ENCODE measurements at regions not wholly inside any gene's neighbourhood (a gene's known extent, or its start where the extent isn't known, plus 50 kb on each side); places are given as distances from the start of the nearest gene placed in this dataset.
"Not testable (repeated sequence)": the region's sequence is repeated elsewhere in the genome, so short reads cannot be mapped to it uniquely, and the experiment has no call there.

- DNase-seq, result not testable (repeated sequence)
Observed at GRCh38 chr1:220475608-220476007, 52.3 kb upstream of the MARK1 start.

- DNase-seq, result not testable (repeated sequence)
Observed at GRCh38 chr1:220475141-220475540, 52.8 kb upstream of the MARK1 start.

GRCh38 chr1:220473440-220473839, 54.5 kb upstream of the MARK1 start:
- DNase-seq, result no peak

GRCh38 chr1:220462752-220463151, 65.2 kb upstream of the MARK1 start:
- DNase-seq, result no peak

- no peak for DNase-seq
Observed at GRCh38 chr1:220458936-220459335, 69.0 kb upstream of the MARK1 start.

- no peak for DNase-seq
Observed at GRCh38 chr1:220457957-220458609, 69.9 kb upstream of the MARK1 start.

GRCh38 chr1:220455559-220455958, 72.4 kb upstream of the MARK1 start:
- no peak for DNase-seq

GRCh38 chr1:220454155-220454777, 73.7 kb upstream of the MARK1 start:
- DNase-seq, result no peak

- no peak for DNase-seq
Observed at GRCh38 chr1:220453371-220453770, 74.6 kb upstream of the MARK1 start.

GRCh38 chr1:220451532-220451931, 76.4 kb upstream of the MARK1 start:
- DNase-seq, result no peak

- DNase-seq, result no peak
Observed at GRCh38 chr1:220450927-220451326, 77.0 kb upstream of the MARK1 start.

- no peak for DNase-seq
Observed at GRCh38 chr1:220448217-220448616, 79.7 kb upstream of the MARK1 start.

- not testable (repeated sequence) for DNase-seq
Observed at GRCh38 chr1:220444586-220444985, 83.3 kb upstream of the MARK1 start.

GRCh38 chr1:220441211-220441610, 86.7 kb upstream of the MARK1 start:
- no peak for DNase-seq

GRCh38 chr1:220438741-220439140, 89.2 kb upstream of the MARK1 start:
- DNase-seq, result no peak

- no peak for DNase-seq
Observed at GRCh38 chr1:220432408-220432807, 95.5 kb upstream of the MARK1 start.

GRCh38 chr1:220431554-220432239, 96.2 kb upstream of the MARK1 start:
- no peak for DNase-seq

GRCh38 chr1:220430586-220430985, 97.3 kb upstream of the MARK1 start:
- DNase-seq, result no peak

- DNase-seq, result no peak
Observed at GRCh38 chr1:220430059-220430458, 97.9 kb upstream of the MARK1 start.

- DNase-seq, result no peak
Observed at GRCh38 chr1:220426989-220427388, 100.9 kb upstream of the MARK1 start.

GRCh38 chr1:220425852-220426251, 102.1 kb upstream of the MARK1 start:
- DNase-seq, result no peak

- DNase-seq, result no peak
Observed at GRCh38 chr1:220421508-220421907, 106.4 kb upstream of the MARK1 start.

- DNase-seq, result no peak
Observed at GRCh38 chr1:220420726-220421125, 107.2 kb upstream of the MARK1 start.

GRCh38 chr1:220412382-220412781, 115.6 kb upstream of the MARK1 start:
- not testable (repeated sequence) for DNase-seq
